ENCODE measurements at regions not wholly inside any gene's neighbourhood (a gene's known extent, or its start where the extent isn't known, plus 50 kb on each side); places are given as distances from the start of the nearest gene placed in this dataset.

DNA sequence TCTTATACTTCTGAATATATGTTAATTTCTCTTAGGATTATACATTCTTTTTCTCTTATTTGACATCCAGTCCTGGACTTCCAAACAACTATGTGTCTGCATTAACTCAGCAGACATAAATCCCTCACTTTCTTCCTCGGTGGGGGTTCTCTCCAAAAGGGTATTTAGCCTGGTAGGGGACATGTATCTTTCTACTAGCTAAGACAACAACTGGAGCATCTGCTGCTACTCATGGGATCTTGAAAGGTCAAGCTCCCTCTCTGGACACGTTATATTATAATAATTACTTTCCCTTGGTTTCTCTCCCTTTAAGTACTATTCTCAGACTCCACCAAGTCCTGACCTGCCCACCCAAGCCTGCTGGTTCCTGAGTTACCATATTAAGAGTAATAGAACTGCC, 983.7 kb upstream of the FLRT2 start:
- DNase-seq (ENCODE audit: low read depth, low spot score) (no peak), ATAC-seq (no peak)
- BruUV-seq (replicated peaks) = no TSS peak
- ChIA-PET CTCF (no interaction called here), POLR2A (no interaction called here)
- H3K4me3 ChIP-seq (ENCODE audit: low read depth in 2 of 2, low read length in 2 of 2) = no peak overlapping the region
- no peaks in the 10 kb centered on the region for H3K27me3 ChIP-seq (ENCODE audit: control insufficient read depth, insufficient read depth, low read length)
- no peaks in the 10 kb centered on the region for H3K36me3 ChIP-seq (ENCODE audit: control insufficient read depth, insufficient read depth, low read length)
- in situ Hi-C loops (cut with HindIII; ENCODE audit: low pct_unique_long_range_greater_than_20kb, low sequenced_read_pairs) = no loop called here
- intact Hi-C loops (cut with micrococcal nuclease; ENCODE audit: unreplicated experiment) = no loop called here
- no peaks in the 10 kb centered on the region for H3K4me1 ChIP-seq (ENCODE audit: control insufficient read depth, insufficient read depth, low read length)
- TF ChIP-seq POLR2AphosphoS5 (IDR thresholded peaks at IDR 0.05; ENCODE audit: low read depth, low read length) (no peak), TCF7L2 (IDR thresholded peaks at IDR 0.05; ENCODE audit: low read depth, low read length) (no peak), SIN3A (IDR thresholded peaks at IDR 0.05; ENCODE audit: borderline replicate concordance, insufficient read depth, low read depth, low read length) (no peak)
- TF ChIP-seq, protein P1, sequence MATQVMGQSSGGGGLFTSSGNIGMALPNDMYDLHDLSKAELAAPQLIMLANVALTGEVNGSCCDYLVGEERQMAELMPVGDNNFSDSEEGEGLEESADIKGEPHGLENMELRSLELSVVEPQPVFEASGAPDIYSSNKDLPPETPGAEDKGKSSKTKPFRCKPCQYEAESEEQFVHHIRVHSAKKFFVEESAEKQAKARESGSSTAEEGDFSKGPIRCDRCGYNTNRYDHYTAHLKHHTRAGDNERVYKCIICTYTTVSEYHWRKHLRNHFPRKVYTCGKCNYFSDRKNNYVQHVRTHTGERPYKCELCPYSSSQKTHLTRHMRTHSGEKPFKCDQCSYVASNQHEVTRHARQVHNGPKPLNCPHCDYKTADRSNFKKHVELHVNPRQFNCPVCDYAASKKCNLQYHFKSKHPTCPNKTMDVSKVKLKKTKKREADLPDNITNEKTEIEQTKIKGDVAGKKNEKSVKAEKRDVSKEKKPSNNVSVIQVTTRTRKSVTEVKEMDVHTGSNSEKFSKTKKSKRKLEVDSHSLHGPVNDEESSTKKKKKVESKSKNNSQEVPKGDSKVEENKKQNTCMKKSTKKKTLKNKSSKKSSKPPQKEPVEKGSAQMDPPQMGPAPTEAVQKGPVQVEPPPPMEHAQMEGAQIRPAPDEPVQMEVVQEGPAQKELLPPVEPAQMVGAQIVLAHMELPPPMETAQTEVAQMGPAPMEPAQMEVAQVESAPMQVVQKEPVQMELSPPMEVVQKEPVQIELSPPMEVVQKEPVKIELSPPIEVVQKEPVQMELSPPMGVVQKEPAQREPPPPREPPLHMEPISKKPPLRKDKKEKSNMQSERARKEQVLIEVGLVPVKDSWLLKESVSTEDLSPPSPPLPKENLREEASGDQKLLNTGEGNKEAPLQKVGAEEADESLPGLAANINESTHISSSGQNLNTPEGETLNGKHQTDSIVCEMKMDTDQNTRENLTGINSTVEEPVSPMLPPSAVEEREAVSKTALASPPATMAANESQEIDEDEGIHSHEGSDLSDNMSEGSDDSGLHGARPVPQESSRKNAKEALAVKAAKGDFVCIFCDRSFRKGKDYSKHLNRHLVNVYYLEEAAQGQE (IDR thresholded peaks at IDR 0.05; ENCODE audit: insufficient read depth in 1 of 2, low read depth in 2 of 2, low read length in 1 of 2) = no peak
- TF ChIP-seq, protein P2, sequence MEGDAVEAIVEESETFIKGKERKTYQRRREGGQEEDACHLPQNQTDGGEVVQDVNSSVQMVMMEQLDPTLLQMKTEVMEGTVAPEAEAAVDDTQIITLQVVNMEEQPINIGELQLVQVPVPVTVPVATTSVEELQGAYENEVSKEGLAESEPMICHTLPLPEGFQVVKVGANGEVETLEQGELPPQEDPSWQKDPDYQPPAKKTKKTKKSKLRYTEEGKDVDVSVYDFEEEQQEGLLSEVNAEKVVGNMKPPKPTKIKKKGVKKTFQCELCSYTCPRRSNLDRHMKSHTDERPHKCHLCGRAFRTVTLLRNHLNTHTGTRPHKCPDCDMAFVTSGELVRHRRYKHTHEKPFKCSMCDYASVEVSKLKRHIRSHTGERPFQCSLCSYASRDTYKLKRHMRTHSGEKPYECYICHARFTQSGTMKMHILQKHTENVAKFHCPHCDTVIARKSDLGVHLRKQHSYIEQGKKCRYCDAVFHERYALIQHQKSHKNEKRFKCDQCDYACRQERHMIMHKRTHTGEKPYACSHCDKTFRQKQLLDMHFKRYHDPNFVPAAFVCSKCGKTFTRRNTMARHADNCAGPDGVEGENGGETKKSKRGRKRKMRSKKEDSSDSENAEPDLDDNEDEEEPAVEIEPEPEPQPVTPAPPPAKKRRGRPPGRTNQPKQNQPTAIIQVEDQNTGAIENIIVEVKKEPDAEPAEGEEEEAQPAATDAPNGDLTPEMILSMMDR (IDR thresholded peaks at IDR 0.05) = no peak
- no peak overlapping the region for H3K27ac ChIP-seq (ENCODE audit: low read length)
- no peaks in the 10 kb centered on the region for H3K9me3 ChIP-seq (ENCODE audit: control insufficient read depth, insufficient read depth, low read depth, low read length)

DNA sequence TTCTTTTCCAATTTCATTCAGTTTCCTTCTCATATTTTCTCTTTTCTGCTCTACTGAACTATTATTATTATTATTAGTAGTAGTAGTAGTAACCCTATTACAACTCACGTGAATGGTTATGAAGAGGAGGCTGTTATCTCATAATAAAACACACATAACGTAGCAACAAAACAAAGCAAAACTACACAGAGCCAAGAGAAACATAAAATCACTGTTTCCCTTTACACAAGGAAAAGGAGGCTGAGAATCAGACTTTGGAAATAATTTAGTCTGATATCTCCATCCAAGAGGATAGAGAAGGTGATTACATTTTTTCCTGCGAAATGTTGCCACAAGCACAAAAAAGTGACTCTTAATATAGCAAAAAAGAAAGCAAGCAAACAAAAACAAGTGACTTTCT, 975.8 kb upstream of the FLRT2 start:
- Histone ChIP-seq H3K4me1 (ENCODE audit: control insufficient read depth, insufficient read depth, low read length) (no peaks in the 10 kb centered on the region), H3K9me3 (ENCODE audit: control insufficient read depth, insufficient read depth, low read depth, low read length) (no peaks in the 10 kb centered on the region), H3K4me3 (ENCODE audit: low read depth in 2 of 2, low read length in 2 of 2) (no peak overlapping the region), H3K27ac (ENCODE audit: low read length) (no peak overlapping the region), H3K36me3 (ENCODE audit: control insufficient read depth, insufficient read depth, low read length) (no peaks in the 10 kb centered on the region), H3K27me3 (ENCODE audit: control insufficient read depth, insufficient read depth, low read length) (no peaks in the 10 kb centered on the region)
- TF ChIP-seq SIN3A (IDR thresholded peaks at IDR 0.05; ENCODE audit: borderline replicate concordance, insufficient read depth, low read depth, low read length) = no peak
- TF ChIP-seq, protein P1 (IDR thresholded peaks at IDR 0.05; ENCODE audit: insufficient read depth in 1 of 2, low read depth in 2 of 2, low read length in 1 of 2) = no peak
- BruUV-seq (replicated peaks) = no TSS peak
- intact Hi-C loops (cut with micrococcal nuclease; ENCODE audit: unreplicated experiment) (no loop called here), in situ Hi-C loops (cut with HindIII; ENCODE audit: low pct_unique_long_range_greater_than_20kb, low sequenced_read_pairs) (no loop called here)
- DNase-seq (ENCODE audit: low read depth, low spot score) = no peak
- ChIA-PET POLR2A (no interaction called here), CTCF (no interaction called here)
- ATAC-seq = no peak
